HEK293 (cell line): ENCODE measurements at regions not wholly inside any gene's neighbourhood (a gene's known extent, or its start where the extent isn't known, plus 50 kb on each side); places are given as distances from the start of the nearest gene placed in this dataset.

Experiments used
- CTCF ChIA-PET: fragments of 350-600 bp; formaldehyde crosslinking; extraction: SDS; loops from one replicate; lab custom pipeline; 2021; ENCODE audit warnings: antibody characterized with exemption; lab: Yijun Ruan, JAX
- POLR2A ChIA-PET: fragments of 300-600 bp; formaldehyde crosslinking; extraction: SDS; loops from one replicate; lab custom pipeline; 2020; ENCODE audit warnings: antibody characterized with exemption, inconsistent platforms; lab: Yijun Ruan, JAX
- H3K27ac ChIP-seq: fragments of 200-500 bp; sonication (Bioruptor generic); 2 replicates; pipeline ENCODE4 v1.5.1; 2014; ENCODE audit warnings: low read depth, low read length, control low read depth, inconsistent platforms; ENCODE audit errors: extremely low read depth
- H3K36me3 ChIP-seq, 2 experiments: fragments of 200-500 bp in 1 of 2; sonication (Bioruptor generic) in 1 of 2; 1 replicate in 1 of 2; 2 replicates in 1 of 2; pipeline ENCODE4 v1.5.1; 2014 to 2017; ENCODE audit warnings: inconsistent platforms in 2 of 2, low read length in 2 of 2; ENCODE audit not compliant: control insufficient read depth in 2 of 2, insufficient read depth in 1 of 2
- H3K4me1 ChIP-seq: fragments of 200-500 bp; sonication (Bioruptor generic); 2 replicates; pipeline ENCODE4 v1.5.1; 2014; ENCODE audit warnings: mild to moderate bottlenecking, low read length, inconsistent platforms; ENCODE audit not compliant: control insufficient read depth, insufficient read depth
- H3K4me3 ChIP-seq: 2 replicates; pipeline ENCODE4 v1.5.1; 2011; ENCODE audit warnings: low read depth, mild to moderate bottlenecking, control low read depth, low read length, moderate library complexity
- H3K9me3 ChIP-seq: fragments of 200-500 bp; sonication (Bioruptor generic); 2 replicates; pipeline ENCODE4 v1.5.1; 2014; ENCODE audit warnings: low read depth, low read length, inconsistent platforms; ENCODE audit not compliant: control insufficient read depth, insufficient read depth
- SCRT2 ChIP-seq: fragments of 450-650 bp; formaldehyde crosslinking; IDR thresholded peaks from 2 replicates; pipeline ENCODE4 v1.5.1; 2016; ENCODE audit warnings: missing biosample characterization, missing genetic modification characterization
- ZFP3 ChIP-seq: fragments of 450-650 bp; formaldehyde crosslinking; IDR thresholded peaks from 2 replicates; pipeline ENCODE4 v1.5.1; 2016; ENCODE audit warnings: low read depth, missing biosample characterization, missing genetic modification characterization
- ZFP37 ChIP-seq: fragments of 450-650 bp; formaldehyde crosslinking; IDR thresholded peaks from 2 replicates; pipeline ENCODE4 v1.5.1; 2016; ENCODE audit warnings: missing biosample characterization, missing genetic modification characterization
- ZNF138 ChIP-seq: fragments of 450-650 bp; formaldehyde crosslinking; IDR thresholded peaks from 2 replicates; pipeline ENCODE4 v1.5.1; 2016; ENCODE audit warnings: missing biosample characterization, missing genetic modification characterization, borderline replicate concordance
- ZNF24 ChIP-seq: fragments of 450-650 bp; formaldehyde crosslinking; IDR thresholded peaks from 2 replicates; pipeline ENCODE4 v1.5.1; 2016; ENCODE audit warnings: missing biosample characterization, missing genetic modification characterization
- ZNF324 ChIP-seq: fragments of 450-650 bp; formaldehyde crosslinking; IDR thresholded peaks from 2 replicates; pipeline ENCODE4 v1.5.1; 2016; ENCODE audit warnings: missing biosample characterization, missing genetic modification characterization
- ZNF521 ChIP-seq: fragments of 450-650 bp; formaldehyde crosslinking; IDR thresholded peaks from 2 replicates; pipeline ENCODE4 v1.5.1; 2017; ENCODE audit warnings: missing biosample characterization, mild to moderate bottlenecking, missing genetic modification characterization
- ZNF596 ChIP-seq: fragments of 450-650 bp; IDR thresholded peaks from 2 replicates; pipeline ENCODE4 v1.5.0; 2018; ENCODE audit warnings: missing biosample characterization, mild to moderate bottlenecking, missing genetic modification characterization, moderate library complexity
- ZNF654 ChIP-seq: fragments of 450-650 bp; formaldehyde crosslinking; IDR thresholded peaks from 2 replicates; pipeline ENCODE4 v1.5.1; 2016; ENCODE audit warnings: low read depth, missing biosample characterization, missing genetic modification characterization
- ZNF658 ChIP-seq: fragments of 450-650 bp; formaldehyde crosslinking; IDR thresholded peaks from 2 replicates; pipeline ENCODE4; 2016; ENCODE audit warnings: missing biosample characterization, missing genetic modification characterization
- ZNF707 ChIP-seq: fragments of 450-650 bp; formaldehyde crosslinking; IDR thresholded peaks from 2 replicates; pipeline ENCODE4 v1.5.1; 2016; ENCODE audit warnings: missing biosample characterization, missing genetic modification characterization
- ZSCAN30 ChIP-seq: fragments of 450-650 bp; IDR thresholded peaks from 2 replicates; pipeline ENCODE4 v1.5.1; 2018; ENCODE audit warnings: missing biosample characterization, mild to moderate bottlenecking, missing genetic modification characterization, moderate library complexity
- TF ChIP-seq, protein P1 (sequence below): fragments of 450-650 bp; formaldehyde crosslinking; IDR thresholded peaks from 2 replicates; pipeline ENCODE4 v1.5.1; 2016; ENCODE audit warnings: missing biosample characterization, missing genetic modification characterization
- TF ChIP-seq, protein P2 (sequence below): fragments of 450-650 bp; formaldehyde crosslinking; IDR thresholded peaks from 2 replicates; pipeline ENCODE4 v1.5.1; 2016; ENCODE audit warnings: missing biosample characterization, missing genetic modification characterization
- TF ChIP-seq, protein P3 (sequence below): fragments of 450-650 bp; formaldehyde crosslinking; IDR thresholded peaks from 2 replicates; pipeline ENCODE4 v1.5.1; 2016; ENCODE audit warnings: missing biosample characterization, missing genetic modification characterization
- TF ChIP-seq, protein P4 (sequence below): fragments of 450-650 bp; IDR thresholded peaks from 2 replicates; pipeline ENCODE4 v1.5.1; 2018; ENCODE audit warnings: missing biosample characterization, missing genetic modification characterization
- TF ChIP-seq, protein P5 (sequence below): fragments of 450-650 bp; formaldehyde crosslinking; IDR thresholded peaks from 2 replicates; pipeline ENCODE4 v1.5.1; 2016; ENCODE audit warnings: missing biosample characterization, missing genetic modification characterization

DNA sequence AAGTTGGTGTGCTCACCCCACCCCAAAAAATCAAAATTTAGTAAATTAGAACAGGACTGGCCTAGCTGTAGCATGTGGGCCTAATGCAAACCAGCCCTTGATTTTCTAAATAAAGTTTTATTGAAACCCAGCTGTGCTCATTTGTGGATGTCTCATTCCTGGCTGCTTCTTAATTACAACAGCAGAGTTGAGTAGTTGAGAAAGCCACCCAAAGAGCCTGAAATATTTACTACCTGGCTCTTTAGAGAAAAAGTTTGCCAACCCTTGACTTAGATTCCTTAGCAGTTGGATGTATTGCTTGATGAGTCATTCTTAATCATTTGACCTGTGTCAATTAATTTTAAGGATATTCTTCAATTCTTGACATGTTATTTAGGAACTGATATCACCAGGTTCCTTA lies 168.3 kb upstream of the PUDP start (continued):
- TF ChIP-seq ZNF521, result no peak

DNA sequence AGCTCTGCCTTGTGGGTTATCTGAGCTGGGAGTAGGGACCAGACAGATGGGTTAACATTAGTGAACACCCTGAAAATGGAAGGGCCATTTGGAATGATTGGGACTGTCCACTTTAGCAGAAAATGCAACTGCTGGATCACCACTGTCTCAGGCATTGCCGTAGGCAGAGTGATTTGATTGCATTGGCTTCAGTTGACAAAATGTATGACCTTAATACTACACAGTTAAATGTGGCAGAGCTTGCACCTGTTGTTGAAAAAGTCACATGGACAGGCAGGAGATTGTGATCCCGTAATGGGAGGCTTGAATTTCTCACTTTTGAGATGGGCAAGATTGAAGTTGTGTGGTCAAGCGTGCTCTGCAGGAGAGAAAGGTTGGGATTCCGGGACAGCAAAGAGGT lies 166.5 kb upstream of the PUDP start:
- ChIA-PET CTCF (no interaction called here), POLR2A (no interaction called here)
- Histone ChIP-seq H3K27ac (no peak overlapping the region), H3K4me3 (no peak overlapping the region), H3K36me3 (no peaks in the 10 kb centered on the region), H3K9me3 (no peaks in the 10 kb centered on the region), H3K4me1 (no peaks in the 10 kb centered on the region)
- no peak for TF ChIP-seq ZNF707 (tag by site-specific recombination)

DNA sequence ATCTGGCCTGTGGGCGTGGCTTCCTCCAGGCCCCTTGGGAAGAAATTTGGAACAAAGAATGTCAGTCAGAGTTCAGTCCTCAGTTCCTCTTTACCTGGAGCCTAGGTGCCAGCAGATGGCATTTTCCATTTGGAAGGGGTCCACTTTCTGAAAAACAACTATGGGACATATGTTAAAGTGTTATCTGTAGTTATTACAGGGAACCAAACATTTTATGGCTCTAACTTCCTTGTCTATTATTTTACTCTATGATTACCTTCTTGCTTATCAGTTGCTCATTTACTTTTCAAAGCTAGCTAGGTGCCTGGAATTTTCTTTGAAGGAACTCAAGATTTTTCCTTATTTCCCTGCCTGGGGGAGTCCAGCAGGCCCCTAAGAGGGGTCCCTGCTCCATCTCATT lies 159.8 kb upstream of the PUDP start:
- TF ChIP-seq, protein P1, sequence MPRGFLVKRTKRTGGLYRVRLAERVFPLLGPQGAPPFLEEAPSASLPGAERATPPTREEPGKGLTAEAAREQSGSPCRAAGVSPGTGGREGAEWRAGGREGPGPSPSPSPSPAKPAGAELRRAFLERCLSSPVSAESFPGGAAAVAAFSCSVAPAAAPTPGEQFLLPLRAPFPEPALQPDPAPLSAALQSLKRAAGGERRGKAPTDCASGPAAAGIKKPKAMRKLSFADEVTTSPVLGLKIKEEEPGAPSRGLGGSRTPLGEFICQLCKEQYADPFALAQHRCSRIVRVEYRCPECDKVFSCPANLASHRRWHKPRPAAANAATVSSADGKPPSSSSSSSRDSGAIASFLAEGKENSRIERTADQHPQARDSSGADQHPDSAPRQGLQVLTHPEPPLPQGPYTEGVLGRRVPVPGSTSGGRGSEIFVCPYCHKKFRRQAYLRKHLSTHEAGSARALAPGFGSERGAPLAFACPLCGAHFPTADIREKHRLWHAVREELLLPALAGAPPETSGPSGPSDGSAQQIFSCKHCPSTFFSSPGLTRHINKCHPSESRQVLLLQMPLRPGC (tag by site-specific recombination), result no peak
- no peak for TF ChIP-seq ZNF24 (tag by site-specific recombination)
- TF ChIP-seq ZNF596 (tag by site-specific recombination), result no peak
- no peak for TF ChIP-seq SCRT2 (tag by site-specific recombination)
- TF ChIP-seq, protein P2, sequence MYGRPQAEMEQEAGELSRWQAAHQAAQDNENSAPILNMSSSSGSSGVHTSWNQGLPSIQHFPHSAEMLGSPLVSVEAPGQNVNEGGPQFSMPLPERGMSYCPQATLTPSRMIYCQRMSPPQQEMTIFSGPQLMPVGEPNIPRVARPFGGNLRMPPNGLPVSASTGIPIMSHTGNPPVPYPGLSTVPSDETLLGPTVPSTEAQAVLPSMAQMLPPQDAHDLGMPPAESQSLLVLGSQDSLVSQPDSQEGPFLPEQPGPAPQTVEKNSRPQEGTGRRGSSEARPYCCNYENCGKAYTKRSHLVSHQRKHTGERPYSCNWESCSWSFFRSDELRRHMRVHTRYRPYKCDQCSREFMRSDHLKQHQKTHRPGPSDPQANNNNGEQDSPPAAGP, result no peak
- no peak for TF ChIP-seq ZSCAN30 (tag by site-specific recombination)
- no peak for TF ChIP-seq ZFP3
- TF ChIP-seq ZFP37 (tag by site-specific recombination), result no peak
- no peak for TF ChIP-seq ZNF324
- TF ChIP-seq, protein P3, sequence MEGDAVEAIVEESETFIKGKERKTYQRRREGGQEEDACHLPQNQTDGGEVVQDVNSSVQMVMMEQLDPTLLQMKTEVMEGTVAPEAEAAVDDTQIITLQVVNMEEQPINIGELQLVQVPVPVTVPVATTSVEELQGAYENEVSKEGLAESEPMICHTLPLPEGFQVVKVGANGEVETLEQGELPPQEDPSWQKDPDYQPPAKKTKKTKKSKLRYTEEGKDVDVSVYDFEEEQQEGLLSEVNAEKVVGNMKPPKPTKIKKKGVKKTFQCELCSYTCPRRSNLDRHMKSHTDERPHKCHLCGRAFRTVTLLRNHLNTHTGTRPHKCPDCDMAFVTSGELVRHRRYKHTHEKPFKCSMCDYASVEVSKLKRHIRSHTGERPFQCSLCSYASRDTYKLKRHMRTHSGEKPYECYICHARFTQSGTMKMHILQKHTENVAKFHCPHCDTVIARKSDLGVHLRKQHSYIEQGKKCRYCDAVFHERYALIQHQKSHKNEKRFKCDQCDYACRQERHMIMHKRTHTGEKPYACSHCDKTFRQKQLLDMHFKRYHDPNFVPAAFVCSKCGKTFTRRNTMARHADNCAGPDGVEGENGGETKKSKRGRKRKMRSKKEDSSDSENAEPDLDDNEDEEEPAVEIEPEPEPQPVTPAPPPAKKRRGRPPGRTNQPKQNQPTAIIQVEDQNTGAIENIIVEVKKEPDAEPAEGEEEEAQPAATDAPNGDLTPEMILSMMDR (tag by site-specific recombination), result no peak
- no peak for TF ChIP-seq ZNF658
- ChIA-PET CTCF (no interaction called here), POLR2A (no interaction called here)
- no peak overlapping the region for H3K27ac ChIP-seq
- H3K4me3 ChIP-seq, result no peak overlapping the region
- no peaks in the 10 kb centered on the region for H3K9me3 ChIP-seq
- H3K36me3 ChIP-seq, result peaks cover 0 to 4% of the 10 kb centered on the region in 2 experiments; a peak in 1 of 3 replicates
- no peaks in the 10 kb centered on the region for H3K4me1 ChIP-seq

DNA sequence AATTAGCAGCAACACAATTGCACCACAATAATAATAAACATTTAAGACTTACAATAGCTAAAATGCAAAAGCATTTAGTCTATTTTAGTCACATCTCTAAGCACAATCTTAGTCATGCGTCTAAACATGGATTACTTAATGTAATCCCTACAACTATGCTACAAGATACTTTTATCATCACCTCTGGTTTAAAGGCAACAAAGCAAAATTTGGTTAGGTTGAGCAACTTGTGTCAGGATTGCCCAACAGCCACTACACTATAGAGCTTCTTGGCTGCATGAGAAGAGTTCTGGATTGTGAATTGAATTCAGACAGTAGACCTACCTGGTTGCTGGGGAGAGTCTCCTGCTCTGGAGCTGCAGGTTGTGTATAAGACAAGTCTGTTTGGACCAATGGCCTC lies 146.5 kb upstream of the PUDP start:
- no peaks in the 10 kb centered on the region for H3K36me3 ChIP-seq
- H3K27ac ChIP-seq, result no peak overlapping the region
- no peak for TF ChIP-seq ZNF654
- TF ChIP-seq, protein P4, sequence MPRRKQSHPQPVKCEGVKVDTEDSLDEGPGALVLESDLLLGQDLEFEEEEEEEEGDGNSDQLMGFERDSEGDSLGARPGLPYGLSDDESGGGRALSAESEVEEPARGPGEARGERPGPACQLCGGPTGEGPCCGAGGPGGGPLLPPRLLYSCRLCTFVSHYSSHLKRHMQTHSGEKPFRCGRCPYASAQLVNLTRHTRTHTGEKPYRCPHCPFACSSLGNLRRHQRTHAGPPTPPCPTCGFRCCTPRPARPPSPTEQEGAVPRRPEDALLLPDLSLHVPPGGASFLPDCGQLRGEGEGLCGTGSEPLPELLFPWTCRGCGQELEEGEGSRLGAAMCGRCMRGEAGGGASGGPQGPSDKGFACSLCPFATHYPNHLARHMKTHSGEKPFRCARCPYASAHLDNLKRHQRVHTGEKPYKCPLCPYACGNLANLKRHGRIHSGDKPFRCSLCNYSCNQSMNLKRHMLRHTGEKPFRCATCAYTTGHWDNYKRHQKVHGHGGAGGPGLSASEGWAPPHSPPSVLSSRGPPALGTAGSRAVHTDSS (tag by site-specific recombination), result no peak
- TF ChIP-seq ZNF138 (tag by site-specific recombination), result no peak
- TF ChIP-seq, protein P5, sequence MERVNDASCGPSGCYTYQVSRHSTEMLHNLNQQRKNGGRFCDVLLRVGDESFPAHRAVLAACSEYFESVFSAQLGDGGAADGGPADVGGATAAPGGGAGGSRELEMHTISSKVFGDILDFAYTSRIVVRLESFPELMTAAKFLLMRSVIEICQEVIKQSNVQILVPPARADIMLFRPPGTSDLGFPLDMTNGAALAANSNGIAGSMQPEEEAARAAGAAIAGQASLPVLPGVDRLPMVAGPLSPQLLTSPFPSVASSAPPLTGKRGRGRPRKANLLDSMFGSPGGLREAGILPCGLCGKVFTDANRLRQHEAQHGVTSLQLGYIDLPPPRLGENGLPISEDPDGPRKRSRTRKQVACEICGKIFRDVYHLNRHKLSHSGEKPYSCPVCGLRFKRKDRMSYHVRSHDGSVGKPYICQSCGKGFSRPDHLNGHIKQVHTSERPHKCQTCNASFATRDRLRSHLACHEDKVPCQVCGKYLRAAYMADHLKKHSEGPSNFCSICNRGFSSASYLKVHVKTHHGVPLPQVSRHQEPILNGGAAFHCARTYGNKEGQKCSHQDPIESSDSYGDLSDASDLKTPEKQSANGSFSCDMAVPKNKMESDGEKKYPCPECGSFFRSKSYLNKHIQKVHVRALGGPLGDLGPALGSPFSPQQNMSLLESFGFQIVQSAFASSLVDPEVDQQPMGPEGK (tag by site-specific recombination), result no peak
- no peaks in the 10 kb centered on the region for H3K9me3 ChIP-seq
- CTCF ChIA-PET, result no interaction called here
- no peak overlapping the region for H3K4me3 ChIP-seq
- POLR2A ChIA-PET, result no interaction called here
- H3K4me1 ChIP-seq, result no peaks in the 10 kb centered on the region
